Stimulated activated CD4-positive, alpha-beta T cell treated with anti-CD3 and anti-CD28 coated beads, TNF-alpha, amount 100 ng/mL, for 4 hours (primary cell): ENCODE measurements at regions not wholly inside any gene's neighbourhood (a gene's known extent, or its start where the extent isn't known, plus 50 kb on each side); places are given as distances from the start of the nearest gene placed in this dataset.

ENCODE experiments used
- DNase-seq, 3 experiments: peaks; one replicate each; pipeline ENCODE4 v3.0.0-alpha.2; 2020; ENCODE audit warnings: low read depth in 3 of 3

DNA sequence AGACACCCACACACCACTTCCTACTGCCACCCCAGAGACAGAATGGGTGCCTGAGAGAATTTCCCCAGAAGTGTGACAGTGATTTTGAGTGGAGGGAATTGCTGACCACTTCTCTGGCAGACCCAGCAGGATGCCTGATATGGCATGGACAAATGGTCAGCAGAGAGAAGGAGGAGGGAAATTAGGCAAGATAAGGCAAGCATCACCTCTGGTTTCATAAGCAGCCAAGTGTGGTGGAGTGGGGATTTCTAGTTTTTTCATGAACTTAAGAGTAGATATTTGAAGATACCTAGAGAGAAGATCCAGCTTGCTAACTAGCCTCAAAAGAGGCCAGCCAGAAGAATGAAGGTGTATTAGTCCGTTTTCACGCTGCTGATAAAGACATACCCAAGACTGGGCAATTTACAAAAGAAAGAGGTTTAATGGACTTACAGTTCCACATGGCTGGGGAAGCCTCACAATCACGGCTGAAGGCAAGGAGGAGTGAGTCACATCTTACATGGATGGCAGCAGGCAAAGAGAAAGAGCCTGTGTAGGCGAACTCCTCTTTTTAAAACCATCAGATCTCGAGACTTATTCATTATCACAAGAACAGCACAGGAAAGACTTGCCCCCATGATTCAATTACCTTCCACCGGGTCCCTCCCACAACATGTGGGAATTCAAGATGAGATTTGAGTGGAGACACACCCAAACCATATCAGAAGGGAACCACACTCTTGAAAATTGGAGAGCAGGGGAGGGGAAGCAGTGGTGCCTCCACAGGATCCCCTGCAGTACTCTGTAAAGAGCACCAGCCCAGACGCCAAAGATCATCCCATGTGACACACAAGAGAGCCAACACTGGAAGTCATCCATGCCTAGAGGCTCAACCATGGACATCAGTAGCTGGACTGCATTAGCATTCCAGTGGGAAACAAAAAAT is 64.2 kb downstream of the RBM43 start:
- DNase-seq = no peak

- DNase-seq = no peak
Measured at GRCh38 chr2:151193576-151193975, 68.1 kb downstream of the RBM43 start.

- no peak for DNase-seq
Measured at GRCh38 chr2:151192681-151193080, 69.0 kb downstream of the RBM43 start.

GRCh38 chr2:151191001-151191400 is 70.7 kb downstream of the RBM43 start:
- no peak for DNase-seq

- peak in 1 of 3 experiments; percentile 1 for DNase-seq
Measured at GRCh38 chr2:151189125-151189524, 72.5 kb downstream of the RBM43 start.

DNA sequence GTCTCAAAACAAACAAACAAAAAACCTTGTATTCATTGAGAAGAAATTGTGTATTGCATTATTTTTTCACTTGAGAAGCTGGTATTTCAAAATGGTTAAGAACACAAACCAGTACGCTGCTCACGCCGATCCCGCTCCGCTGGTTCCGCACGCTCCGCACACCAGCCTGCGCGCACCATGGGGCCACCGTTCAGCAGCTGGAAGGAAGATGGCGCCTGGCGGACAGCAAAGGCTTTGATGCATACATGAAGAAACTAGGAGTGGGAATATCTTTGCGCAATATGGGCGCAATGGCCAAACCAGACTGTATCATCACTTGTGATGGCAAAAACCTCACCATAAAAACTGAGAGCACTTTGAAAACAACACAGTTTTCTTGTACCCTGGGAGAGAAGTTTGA is 75.7 kb downstream of the RBM43 start:
- DNase-seq = no peak

DNA sequence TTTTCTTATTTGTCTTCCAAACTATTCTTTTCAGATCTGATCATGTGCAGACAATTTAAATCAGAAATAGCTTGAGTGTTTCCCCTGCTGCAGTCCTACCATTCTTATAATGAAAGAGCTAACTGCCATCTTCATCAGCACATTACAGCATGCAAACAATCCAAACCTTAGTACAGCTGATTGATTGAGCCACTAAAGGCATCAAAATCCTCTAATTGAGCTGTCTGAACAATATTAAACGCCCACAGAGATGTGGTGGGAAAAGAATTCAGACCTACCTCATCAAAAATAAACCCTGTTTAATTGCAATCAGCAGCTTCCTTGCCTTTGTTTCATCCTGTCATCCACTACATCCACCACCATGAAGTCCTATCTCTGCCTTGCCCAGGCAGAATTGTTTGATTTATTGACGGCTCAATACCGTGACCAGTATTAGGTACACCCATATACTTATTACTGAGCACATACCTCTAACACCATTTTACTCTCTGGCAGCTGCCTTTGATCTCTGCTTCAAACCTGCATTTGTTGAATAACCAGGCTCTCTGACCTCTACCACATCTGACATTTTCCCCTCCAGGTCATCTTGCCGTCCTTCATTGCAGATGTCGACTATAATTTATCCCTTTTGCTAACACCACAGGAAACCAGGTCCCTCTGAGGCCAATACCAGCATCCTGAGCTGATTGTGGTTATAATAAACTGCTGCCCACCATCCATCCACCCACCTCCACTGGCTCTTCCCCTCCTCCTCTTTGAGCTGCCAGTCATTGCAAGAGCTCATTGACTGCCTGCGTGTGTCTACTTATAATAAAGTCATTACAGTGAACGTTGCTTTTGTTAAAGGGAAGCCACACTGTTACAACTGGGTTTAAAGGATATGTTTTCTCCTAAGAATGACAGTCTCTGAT is 78.5 kb downstream of the RBM43 start:
- no peak for DNase-seq

GRCh38 chr2:151182396-151182795 is 79.3 kb downstream of the RBM43 start:
- no peak for DNase-seq

DNA sequence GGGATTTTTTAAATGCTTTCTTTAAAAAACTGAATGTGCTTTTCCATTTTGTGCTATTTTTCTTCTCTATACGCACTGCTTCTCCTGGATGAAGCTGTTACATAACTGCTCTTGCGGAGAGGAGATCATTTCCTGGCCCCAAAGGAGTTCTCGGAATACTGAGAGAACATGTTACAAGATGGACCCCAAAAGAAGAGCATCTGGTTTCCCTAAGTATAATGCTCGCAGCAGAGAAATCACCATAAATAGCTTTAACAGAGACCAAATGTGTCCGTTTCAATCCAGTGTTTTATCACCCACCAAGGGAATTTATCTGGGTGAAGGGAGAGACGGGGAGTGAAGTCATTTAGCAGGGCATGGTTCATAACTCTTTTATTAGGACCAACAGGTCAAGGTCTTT is 80.1 kb downstream of the RBM43 start:
- no peak for DNase-seq

DNA sequence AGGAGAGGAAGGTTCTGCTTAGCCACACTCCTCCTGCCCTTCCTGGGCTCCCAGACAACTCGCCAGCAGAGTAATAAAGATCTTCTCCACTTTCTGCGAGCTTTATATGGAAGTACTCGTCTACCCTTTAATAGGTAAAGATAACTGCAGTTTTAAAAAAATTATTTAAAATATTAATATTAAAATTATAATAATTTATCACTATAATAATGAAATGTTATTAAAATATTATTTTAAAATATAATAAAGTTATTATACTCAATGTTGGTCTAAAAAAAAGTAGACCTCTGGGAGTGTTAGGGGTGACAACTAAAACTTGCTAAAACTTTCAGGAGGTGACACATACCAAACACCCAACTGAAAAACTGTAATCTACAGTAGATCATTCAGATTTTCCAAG is 81.5 kb downstream of the RBM43 start:
- no peak for DNase-seq

GRCh38 chr2:151178207-151178606 is 83.5 kb downstream of the RBM43 start:
- DNase-seq = no peak

DNA sequence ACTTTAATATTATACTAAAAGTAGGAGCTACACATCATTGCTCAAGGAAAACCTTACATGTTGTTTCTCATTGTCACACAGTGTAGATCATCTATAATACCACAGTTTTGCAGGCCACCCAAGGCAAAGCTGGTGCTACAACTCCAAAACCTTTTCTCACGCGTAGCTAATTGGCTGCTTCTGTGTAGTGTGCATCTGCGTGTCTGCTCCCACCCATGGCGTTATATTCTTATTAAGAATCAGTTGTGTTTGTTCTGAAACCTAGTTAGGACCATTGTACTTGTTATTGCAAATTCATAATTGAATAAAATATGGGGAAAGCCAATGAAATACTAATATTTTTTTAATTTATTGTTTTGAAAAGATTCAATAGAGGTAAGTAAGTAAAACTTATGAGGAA is 83.9 kb downstream of the RBM43 start:
- DNase-seq = no peak

GRCh38 chr2:151176661-151177060 is 85.0 kb downstream of the RBM43 start:
- no peak for DNase-seq

GRCh38 chr2:151175864-151176263 is 85.8 kb downstream of the RBM43 start:
- no peak for DNase-seq

DNA sequence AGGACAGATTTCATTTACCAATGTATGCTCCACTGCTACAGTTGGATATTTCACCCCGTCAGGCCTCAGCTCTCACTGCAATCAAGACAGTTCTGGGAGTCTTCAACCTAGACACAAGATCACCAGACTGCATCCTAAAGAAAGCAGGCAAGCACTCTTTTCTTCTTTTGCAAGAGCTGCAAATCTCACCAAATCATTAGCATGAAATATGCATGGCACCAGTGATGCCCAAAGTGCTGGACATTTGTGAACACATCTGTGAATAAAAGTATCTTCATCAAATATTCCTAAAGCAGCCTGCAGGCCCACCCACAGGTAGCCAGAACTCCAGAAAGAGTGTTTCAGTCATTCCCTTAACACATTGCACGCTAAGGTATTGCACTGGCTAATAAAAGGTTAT is 87.5 kb downstream of the RBM43 start:
- DNase-seq = no peak

GRCh38 chr2:151171186-151171585 is 90.5 kb downstream of the RBM43 start:
- no peak for DNase-seq

- no peak for DNase-seq
Measured at GRCh38 chr2:151166410-151166809, 95.3 kb downstream of the RBM43 start.

- no peak for DNase-seq
Measured at GRCh38 chr2:151165105-151165684, 96.5 kb downstream of the RBM43 start.

GRCh38 chr2:151161821-151162551 is 99.7 kb downstream of the RBM43 start:
- no peak for DNase-seq

DNA sequence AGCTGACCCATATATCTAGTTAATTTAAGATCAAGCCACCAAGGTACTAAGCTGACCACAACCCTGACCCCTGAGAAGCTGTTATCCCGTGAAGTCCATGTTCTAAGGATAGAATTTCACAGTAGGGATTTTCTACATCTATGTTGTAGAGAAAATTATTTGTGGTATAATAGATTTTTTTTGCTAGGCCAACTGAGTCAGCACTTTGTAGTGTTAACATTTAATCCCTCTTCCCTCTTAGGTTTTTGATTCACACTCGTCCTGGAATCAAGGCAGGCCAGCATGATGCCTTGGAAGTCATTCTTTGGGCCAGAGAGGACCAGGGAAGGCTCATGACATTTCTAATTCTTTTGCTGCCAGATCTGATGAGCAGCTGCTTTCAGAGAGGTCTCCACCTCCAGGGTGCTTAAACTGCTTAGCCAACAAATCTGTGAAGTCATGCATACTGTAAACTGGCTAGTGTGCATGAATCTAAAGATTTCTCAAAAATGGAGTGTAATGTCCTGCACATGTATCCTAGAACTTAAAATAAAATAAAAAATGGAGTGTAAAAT is 102.5 kb downstream of the RBM43 start:
- no peak for DNase-seq

DNA sequence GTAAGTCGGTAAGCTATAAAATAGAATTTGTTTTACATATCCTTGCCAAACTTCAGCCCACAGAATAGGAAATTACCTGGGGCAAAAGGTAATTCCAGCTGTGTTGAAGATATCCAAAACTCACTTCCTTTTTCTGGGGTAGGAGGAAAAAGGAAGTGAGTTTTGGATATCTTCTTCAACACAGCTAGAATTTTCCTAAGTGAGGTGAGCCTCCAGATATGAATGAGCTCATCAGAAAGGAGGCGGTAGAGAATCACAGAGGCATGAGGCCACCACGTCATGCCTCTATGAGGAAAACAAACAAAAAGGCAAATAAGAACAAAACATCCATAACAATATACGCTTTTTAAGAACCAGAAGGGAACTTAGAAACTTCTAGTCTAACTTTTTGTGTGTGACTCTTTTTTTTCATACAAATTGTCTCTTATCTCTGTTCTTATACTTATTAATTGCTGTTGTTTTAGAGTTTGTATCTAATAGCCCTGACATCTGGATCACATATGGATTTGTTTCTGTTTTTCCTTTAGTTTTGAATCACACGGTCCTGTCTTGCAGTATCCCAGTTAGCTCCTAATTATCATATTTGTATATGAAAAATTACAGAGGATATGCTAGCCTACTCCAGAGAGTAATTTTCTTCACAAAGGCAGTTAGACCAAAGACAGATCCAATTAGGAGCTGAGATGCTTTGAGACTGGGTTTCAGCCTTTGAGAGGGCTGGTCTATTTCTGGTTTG is 104.5 kb downstream of the RBM43 start:
- DNase-seq = no peak
